RWPE1 (cell line): ENCODE measurements at regions not wholly inside any gene's neighbourhood (a gene's known extent, or its start where the extent isn't known, plus 50 kb on each side); places are given as distances from the start of the nearest gene placed in this dataset.

ENCODE experiments used
- CTCF ChIA-PET: fragments of 350-600 bp; sonication (Branson Sonifier 250); formaldehyde crosslinking; extraction: SDS; loops from one replicate; lab custom pipeline; 2021; lab: Yijun Ruan, JAX
- POLR2A ChIA-PET: fragments of 400-600 bp; formaldehyde crosslinking; extraction: SDS; loops from one replicate; lab custom pipeline; 2020; ENCODE audit warnings: antibody characterized with exemption; ENCODE audit not compliant: low non-redundant PET; lab: Yijun Ruan, JAX
- DNase-seq: peaks from one replicate; pipeline ENCODE4 v3.0.0; 2012; ENCODE audit warnings: low spot score
- H3K27ac ChIP-seq: fragments of 450-650 bp; 2 replicates; pipeline ENCODE4 v1.5.1; 2017
- CTCF ChIP-seq: fragments of 450-650 bp; conservative IDR thresholded peaks from 2 replicates; pipeline ENCODE4 v1.5.1; 2017; ENCODE audit warnings: low read depth, mild to moderate bottlenecking

DNA sequence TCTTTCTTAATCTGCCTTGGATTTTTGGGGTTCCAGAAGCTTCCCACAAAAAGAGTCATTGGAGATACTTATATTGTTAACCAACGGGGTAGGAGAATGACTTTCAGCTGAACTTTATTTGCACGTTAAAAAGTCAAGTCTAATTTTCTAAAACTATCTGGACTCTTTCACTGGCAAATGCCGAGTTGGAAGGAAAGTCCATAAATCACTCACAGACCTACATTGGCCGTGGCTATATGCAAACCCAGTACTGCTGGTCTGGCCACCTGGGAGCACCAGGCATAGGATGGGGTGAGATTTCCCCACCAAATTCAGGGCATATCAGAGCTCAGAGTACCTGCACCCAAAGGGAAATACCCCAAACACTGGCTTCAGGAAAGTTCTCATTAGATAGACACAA lies 71.3 kb upstream of the SALL4 start:
- H3K27ac ChIP-seq, result no peak overlapping the region
- DNase-seq, result no peak
- no peak for TF ChIP-seq CTCF
- ChIA-PET POLR2A (no interaction called here), CTCF (interaction anchor here (0.6 to 1.2 kb wide), 2 partner anchors 9 to 10 kb away, joined by 3 to 4 read pairs; no protein-coding TSS in a partner anchor)

DNA sequence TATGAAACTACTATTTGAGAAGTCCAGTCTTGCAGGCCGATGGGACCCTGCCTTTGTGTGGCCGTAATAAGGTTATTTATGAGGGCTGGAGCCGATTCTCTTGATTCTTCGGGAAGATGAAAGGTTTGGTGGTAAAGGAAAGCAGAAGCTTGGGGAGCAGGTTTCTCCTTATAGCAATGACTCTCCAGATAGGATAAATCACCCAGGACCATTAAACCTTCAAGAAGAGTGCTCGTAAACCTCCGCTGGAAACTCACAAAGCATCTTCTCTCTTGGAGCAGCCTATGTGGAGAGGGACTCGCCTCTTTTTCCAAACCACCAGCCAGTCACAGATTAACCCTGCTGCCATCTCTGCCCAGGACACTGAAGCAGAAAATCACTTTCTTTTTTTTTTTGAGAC lies 69.6 kb upstream of the SALL4 start:
- H3K27ac ChIP-seq, result no peak overlapping the region
- POLR2A ChIA-PET, result no interaction called here
- DNase-seq, result no peak
- CTCF ChIA-PET, result interaction anchor here (0.6 kb wide), 1 partner anchor 438 kb away, joined by 3 read pairs; no protein-coding TSS in a partner anchor
- no peak for TF ChIP-seq CTCF

DNA sequence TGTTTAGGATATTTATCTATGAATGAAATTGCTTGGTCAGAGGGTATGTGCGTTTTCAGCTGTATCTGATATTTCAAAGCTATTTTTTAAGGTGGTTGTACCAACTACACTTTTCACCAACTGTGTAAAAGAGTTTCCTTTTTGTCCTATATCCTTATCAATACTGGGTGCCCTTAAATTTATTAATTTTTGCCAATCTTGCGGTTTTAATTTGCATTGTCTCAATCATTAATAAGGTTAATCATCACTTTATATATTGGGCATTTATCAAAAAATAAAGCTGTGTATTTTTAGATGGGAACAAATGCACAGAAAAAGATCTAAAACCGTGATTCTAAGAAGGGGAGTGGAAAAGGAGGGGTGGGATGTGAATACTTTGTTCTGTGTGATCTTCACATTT lies 66.7 kb upstream of the SALL4 start:
- no peak for TF ChIP-seq CTCF
- POLR2A ChIA-PET, result no interaction called here
- CTCF ChIA-PET, result interaction anchor here (0.7 to 0.8 kb wide), 2 partner anchors 18 to 46 kb away, joined by 3 to 4 read pairs; no protein-coding TSS in a partner anchor
- H3K27ac ChIP-seq, result no peak overlapping the region
- no peak for DNase-seq

DNA sequence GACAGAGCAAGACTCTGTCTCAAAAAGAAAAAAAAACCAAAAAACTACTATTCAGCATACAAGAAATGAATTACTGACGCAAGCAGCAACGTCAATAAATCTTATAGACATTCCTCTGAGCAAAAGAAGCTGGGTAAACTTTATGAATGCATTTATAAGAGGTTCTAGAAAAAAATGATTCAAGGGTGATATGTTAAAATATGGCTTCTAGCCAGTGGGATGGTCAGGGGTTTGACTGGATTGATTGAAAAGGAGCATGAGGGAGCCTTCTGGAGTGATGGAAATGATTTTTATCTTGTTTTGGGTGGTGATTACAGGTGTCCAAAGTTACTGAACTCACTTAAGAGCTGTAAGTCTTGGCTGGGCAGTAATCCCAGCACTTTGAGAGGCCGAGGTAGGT lies 64.9 kb upstream of the SALL4 start:
- H3K27ac ChIP-seq, result no peak overlapping the region
- no peak for DNase-seq
- no peak for TF ChIP-seq CTCF
- ChIA-PET CTCF (interaction anchor here (0.7 kb wide), 1 partner anchor 261 kb away, joined by 9 read pairs; no protein-coding TSS in a partner anchor), POLR2A (no interaction called here)

- H3K27ac ChIP-seq, result no peak overlapping the region
- ChIA-PET POLR2A (no interaction called here), CTCF (interaction anchor here (0.6 kb wide), 1 partner anchor 8 kb away, joined by 4 read pairs; no protein-coding TSS in a partner anchor)
- DNase-seq, result no peak
- TF ChIP-seq CTCF, result no peak
Measured at GRCh38 chr20:51864967-51865366, 62.6 kb upstream of the SALL4 start.

DNA sequence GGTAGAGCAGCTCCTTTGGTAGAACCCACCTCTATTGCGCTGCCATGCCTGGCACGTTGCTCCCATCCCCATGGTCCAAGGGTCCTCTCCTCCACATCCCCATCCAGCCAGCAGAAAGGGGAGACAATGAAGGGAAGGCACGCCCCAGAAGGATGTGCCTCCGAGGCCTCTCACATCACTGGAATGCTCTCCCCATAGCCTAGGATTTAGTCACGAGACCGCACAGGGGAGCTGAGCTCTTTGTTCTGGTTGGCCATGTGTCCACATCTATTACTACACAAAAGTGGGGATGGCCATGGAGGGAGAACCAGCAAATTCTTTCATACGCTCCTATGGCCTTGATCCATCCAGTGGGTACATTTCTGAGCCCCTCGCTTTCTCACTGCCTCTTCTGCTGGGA lies 60.5 kb upstream of the SALL4 start:
- no peak overlapping the region for H3K27ac ChIP-seq
- no peak for TF ChIP-seq CTCF
- ChIA-PET POLR2A (no interaction called here), CTCF (no interaction called here)
- no peak for DNase-seq
